Umbilical cord (tissue), 1 donor: ENCODE measurements at regions not wholly inside any gene's neighbourhood (a gene's known extent, or its start where the extent isn't known, plus 50 kb on each side); places are given as distances from the start of the nearest gene placed in this dataset.
A peak's percentile ranks its signal among the peaks of the same experiment; 100 is the strongest.

Experiments
- DNase-seq: peaks from one replicate; pipeline ENCODE4 v3.0.0-alpha.2; 2015; ENCODE audit warnings: low spot score

DNA sequence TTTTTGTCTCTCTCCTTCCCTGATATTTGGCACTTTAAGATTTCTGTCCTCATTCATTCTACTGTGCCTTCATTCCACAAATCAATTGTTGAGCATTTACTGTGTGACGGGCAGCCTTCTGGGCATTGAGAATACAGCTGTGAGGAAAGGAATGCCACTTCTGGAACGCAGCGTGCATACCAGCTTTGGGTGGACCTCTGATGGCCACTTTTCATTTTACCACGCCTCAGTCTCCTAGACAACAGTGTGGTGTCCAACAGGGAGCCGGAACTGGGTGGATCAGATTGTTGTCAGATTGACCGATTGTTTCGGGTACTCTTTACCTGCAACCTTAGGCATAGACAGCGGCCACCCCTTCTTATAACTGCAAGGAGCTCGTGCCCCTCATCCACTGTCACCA, 222.7 kb upstream of the DPP6 start:
- no peak for DNase-seq

GRCh38 chr7:153832160-153832559, 220.0 kb upstream of the DPP6 start:
- DNase-seq = no peak

- DNase-seq = peak; percentile 8
These were observed 217.1 kb upstream of the DPP6 start for GRCh38 chr7:153835103-153835502.

GRCh38 chr7:153835712-153836265, 216.4 kb upstream of the DPP6 start:
- no peak for DNase-seq

DNA sequence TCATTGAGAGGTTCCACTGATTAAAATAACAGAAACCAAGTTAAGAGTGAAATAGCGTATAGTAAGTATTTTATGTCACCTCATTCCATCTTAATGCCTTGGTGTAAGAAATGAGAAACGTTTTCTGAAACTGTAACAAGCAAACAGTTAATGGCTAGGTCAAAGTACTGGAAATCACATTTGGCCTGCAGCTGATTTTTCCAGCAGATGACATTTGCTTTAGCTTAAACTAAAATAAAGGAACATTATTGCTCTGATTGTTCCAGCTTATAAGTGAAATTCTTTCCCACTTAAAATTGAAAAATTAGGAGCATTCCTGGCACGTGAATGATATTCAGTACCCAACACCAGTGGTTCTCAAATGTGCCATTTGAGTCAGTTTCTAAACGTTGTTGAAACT, 213.6 kb upstream of the DPP6 start:
- DNase-seq = no peak

GRCh38 chr7:153840861-153841260, 211.3 kb upstream of the DPP6 start:
- no peak for DNase-seq

DNA sequence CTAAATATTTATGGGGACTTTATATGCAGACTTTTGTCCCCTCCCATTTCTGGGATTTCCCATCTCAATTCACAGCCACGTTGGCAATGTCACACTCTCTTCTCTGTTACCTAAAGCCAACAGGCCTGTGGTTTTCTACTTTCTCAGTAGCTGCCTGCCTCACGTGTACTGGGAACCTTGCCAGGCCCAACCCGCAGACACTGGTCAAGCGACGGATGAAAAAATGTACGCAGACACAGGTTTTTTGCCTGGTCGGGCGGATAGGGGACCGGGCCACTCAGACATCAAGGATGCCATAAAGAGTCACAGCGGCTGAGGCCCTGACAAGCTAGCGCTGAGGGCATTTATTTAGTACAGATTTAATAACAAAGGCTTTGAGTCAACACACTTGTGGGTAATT, 204.4 kb upstream of the DPP6 start:
- DNase-seq = no peak

DNA sequence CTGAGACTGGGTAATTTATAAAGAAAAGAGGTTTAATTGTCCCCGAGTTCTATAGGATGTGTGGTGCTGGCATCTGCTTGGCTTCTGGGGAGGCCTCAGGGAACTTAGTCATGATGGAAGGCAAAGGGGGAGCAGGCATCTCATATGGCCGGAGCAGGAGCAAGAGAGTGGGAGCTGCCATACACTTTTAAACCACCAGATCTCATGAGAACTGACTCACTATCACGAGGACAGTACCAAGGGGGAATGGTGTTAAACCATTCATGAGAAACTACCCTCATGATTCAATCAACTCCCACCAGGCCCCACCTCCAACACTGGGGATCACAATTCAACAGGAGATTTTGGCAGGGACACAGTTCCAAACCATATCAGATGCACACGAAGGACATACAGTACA, 199.9 kb upstream of the DPP6 start:
- no peak for DNase-seq

GRCh38 chr7:153858355-153858754, 193.8 kb upstream of the DPP6 start:
- DNase-seq = peak; percentile 1

- no peak for DNase-seq
These were observed 193.0 kb upstream of the DPP6 start for GRCh38 chr7:153859239-153859638.

DNA sequence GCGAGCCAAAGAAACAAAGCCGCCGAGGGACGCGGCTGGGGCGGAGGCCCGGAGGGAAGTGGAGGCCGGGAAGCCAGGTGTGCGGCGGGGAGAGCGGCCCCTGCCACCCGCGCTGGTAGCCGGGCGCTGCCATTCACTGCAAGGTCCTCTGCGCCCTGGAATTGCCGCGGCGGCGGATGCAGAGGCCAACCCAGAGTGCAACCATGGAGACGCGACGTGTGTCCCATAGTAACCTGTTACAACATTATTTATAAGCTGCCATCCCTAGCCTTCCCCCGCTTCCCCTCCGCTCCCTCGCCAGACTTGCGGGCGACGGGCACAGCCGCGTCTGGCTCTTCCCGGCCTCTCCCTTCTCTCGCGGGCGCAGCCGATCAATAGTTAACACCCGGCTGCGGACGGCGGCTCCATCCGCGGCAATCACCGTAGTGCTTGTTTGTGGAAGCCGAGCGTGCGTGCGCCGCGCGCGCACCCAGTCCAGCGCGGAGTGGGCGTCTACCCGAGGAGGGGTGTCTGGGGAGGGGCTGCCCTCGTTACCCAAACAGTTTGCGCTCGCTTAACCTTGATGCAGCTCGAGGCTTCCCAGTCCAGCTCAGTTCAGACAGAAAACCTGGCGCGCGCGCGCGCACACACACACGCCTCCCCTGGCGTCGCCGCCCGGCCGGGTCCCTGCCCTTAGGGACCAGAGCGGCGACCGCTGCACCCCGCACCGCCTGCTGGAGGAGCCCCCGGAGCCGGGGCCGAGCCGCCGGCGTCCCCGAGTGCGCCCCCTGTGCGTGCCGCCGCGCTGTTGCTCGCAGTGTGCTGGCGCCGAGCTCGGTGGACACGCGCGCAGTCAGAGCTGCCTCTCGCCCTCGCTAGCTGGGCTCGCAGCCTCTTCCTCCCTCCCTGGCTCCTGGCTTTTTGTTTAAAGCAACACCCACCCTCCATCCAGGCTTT, 165.4 kb upstream of the DPP6 start:
- DNase-seq = peak; percentile 8

- no peak for DNase-seq
These were observed 164.2 kb upstream of the DPP6 start for GRCh38 chr7:153887749-153888569.

DNA sequence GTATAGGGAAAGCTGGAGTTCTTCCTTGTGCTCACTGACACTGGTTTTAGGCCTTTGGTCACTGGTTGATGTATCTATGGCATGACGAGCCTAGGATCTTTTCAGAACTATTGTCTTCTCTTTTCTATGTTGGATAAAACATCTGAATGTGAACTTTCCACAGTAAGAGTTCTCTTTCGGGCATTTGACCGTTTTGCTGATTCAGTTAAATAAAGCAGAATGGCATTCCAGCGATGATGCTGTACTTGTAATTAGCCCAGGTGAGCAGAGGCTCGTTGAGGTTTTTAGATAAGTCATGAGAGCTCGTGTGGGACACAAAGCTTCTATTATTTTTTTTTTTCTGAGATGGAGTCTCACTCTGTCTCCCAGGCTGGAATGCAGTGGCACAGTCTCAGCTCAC, 160.2 kb upstream of the DPP6 start:
- DNase-seq = no peak

GRCh38 chr7:153902862-153903261, 149.3 kb upstream of the DPP6 start:
- no peak for DNase-seq

GRCh38 chr7:153912211-153912610, 140.0 kb upstream of the DPP6 start:
- peak; percentile 3 for DNase-seq

- DNase-seq = no peak
These were observed 132.1 kb upstream of the DPP6 start for GRCh38 chr7:153920126-153920525.

DNA sequence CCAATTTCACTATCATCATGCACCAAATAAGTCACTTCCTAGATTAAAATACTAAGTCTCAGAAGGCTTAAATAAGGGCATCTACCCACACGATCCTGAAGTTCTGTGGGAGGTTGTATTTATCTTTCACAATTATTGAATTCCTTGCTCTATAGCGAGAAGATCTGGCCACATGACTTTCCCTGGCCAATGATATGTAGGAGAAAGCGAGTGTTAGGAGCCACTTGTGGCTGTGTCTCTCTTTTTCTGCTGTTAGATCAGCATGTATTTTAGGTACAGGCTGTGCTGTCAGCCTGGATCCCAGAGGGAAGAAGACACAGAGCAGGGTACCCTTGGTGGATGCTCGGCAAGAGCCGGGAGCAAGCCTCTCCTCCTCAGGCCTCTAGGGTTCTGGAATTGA, 131.3 kb upstream of the DPP6 start:
- no peak for DNase-seq

DNA sequence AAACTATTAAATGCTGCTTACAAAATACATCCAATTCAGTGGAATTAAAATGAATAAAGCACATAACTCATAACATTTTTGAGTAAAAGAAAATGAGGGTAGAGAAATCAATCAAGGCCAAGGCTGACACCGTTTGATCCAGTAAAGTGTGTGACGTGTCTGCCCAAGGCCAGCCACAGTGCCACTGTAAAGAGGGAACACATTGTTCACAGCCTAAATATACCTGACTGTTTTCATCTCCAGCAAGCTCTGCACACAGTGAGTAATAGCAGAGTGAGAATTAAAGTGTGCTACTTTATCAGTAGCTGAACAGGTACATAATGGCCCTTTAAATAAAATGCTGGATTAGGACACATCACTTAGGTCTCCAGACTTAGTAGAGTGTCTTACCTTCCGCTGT, 130.8 kb upstream of the DPP6 start:
- DNase-seq = no peak

- DNase-seq = no peak
These were observed 121.5 kb upstream of the DPP6 start for GRCh38 chr7:153930696-153931095.

DNA sequence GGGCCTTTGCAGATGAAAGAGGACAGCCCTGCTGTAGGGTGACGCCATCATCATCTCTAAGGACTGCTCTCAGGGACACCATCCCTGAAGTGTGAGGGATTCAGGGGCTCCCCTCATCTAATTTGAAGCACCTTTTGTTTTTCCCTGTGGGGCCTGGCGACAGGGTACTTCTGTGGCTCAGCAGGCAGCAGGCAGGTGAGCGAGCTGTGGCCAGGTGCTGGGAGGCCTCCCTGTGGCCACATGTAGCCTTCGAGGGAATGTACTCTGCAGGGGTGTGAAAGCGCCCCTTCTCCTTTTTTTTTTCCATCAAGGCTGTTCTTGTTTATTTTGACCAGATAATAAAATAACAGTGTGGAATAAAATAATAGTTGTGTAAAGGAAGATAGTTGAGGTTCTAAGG, 118.2 kb upstream of the DPP6 start:
- no peak for DNase-seq

GRCh38 chr7:153934629-153935028, 117.6 kb upstream of the DPP6 start:
- no peak for DNase-seq

- no peak for DNase-seq
These were observed 117.1 kb upstream of the DPP6 start for GRCh38 chr7:153935095-153935494.

DNA sequence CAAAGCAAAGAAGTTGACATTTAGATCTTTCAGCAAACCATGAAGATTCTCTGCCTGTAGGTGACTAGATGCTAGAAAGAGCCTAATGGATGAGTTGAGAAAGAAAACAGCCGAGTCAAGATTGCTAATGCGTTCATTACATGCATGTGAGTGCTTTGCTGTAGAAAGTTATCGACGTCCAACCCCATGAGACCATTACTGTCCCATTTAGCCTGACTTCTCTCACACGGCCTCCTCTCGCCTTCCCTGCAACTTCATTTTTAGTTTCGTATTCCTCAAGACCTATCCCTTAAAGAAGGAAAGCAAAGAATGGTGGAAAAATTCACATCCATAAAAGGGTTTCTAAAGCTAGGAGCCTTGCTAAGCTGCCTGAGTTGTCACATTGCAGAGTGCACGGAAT, 113.7 kb upstream of the DPP6 start:
- no peak for DNase-seq
